H1 (cell line): ENCODE measurements at regions not wholly inside any gene's neighbourhood (a gene's known extent, or its start where the extent isn't known, plus 50 kb on each side); places are given as distances from the start of the nearest gene placed in this dataset.

Source experiments
- CTCF ChIA-PET: fragments of 300-600 bp; sonication (Branson Sonifier 250); formaldehyde crosslinking; loops from one replicate; lab custom pipeline; 2021; ENCODE audit not compliant: partially characterized antibody; lab: Charles Lee
- POLR2A ChIA-PET: fragments of 300-600 bp; sonication (Branson Sonifier 250); formaldehyde crosslinking; loops from one replicate; lab custom pipeline; 2021; ENCODE audit warnings: inconsistent platforms; ENCODE audit not compliant: partially characterized antibody; lab: Charles Lee
- DNase-seq, 2 experiments: peaks; one replicate each; pipeline versions ENCODE4 v3.0.0 to v3.0.0-alpha.2; 2010 to 2022; ENCODE audit warnings: low spot score in 2 of 2, low read depth in 1 of 2, mixed read lengths in 1 of 2
- FAIRE-seq: peaks from 2 replicates; lab custom pipeline; 2011; peaks lifted over from hg19 to GRCh38; lab: Jason Lieb, UNC
- H2AFZ ChIP-seq: 2 replicates; pipeline ENCODE4 v1.8.1; 2012; ENCODE audit warnings: low read length, inconsistent platforms
- H2AK5ac ChIP-seq: 2 replicates; pipeline ENCODE4 v1.6.1; 2013; ENCODE audit warnings: low read depth, low read length
- H2BK120ac ChIP-seq: replicated peaks from 2 replicates; pipeline ENCODE3; 2013; ENCODE audit warnings: low read depth, low read length, inconsistent platforms
- H2BK12ac ChIP-seq: 2 replicates; pipeline ENCODE4 v1.6.1; 2013; ENCODE audit warnings: low read depth, low read length
- H2BK15ac ChIP-seq: 2 replicates; pipeline ENCODE4 v1.6.1; 2013; ENCODE audit warnings: low read length
- H2BK20ac ChIP-seq: 2 replicates; pipeline ENCODE4 v1.6.1; 2013; ENCODE audit warnings: low read length
- H2BK5ac ChIP-seq: 2 replicates; pipeline ENCODE4 v1.6.1; 2013; ENCODE audit warnings: low read depth, low read length
- H3K14ac ChIP-seq: 2 replicates; pipeline ENCODE4 v1.6.1; 2013; ENCODE audit warnings: inconsistent platforms; ENCODE audit not compliant: insufficient read length
- H3K18ac ChIP-seq: 2 replicates; pipeline ENCODE4 v1.6.1; 2013; ENCODE audit warnings: low read length; ENCODE audit errors: extremely low read depth
- H3K23ac ChIP-seq: 2 replicates; pipeline ENCODE4 v1.6.1; 2013; ENCODE audit warnings: inconsistent platforms; ENCODE audit not compliant: insufficient read length
- H3K23me2 ChIP-seq: 2 replicates; pipeline ENCODE4 v1.6.1; 2013; ENCODE audit warnings: low read depth, low read length
- H3K27ac ChIP-seq: 2 replicates; pipeline ENCODE4 v1.6.1; 2011; ENCODE audit warnings: low read depth, low read length, inconsistent platforms
- H3K27me3 ChIP-seq, 4 experiments: replicated peaks in 1 of 4; 1 replicate in 1 of 4; 2 replicates in 3 of 4; pipeline versions ENCODE4 v1.6.1 to v1.8.1; 2011 to 2013; ENCODE audit warnings: low read length in 3 of 4, mild to moderate bottlenecking in 3 of 4, inconsistent platforms in 2 of 4, mixed read lengths in 2 of 4, moderate library complexity in 1 of 4; ENCODE audit not compliant: control insufficient read depth in 3 of 4, insufficient read depth in 3 of 4; ENCODE audit errors: extremely low read depth in 1 of 4
- H3K36me3 ChIP-seq, 4 experiments: 2 replicates each; pipeline versions ENCODE4 v1.6.1 to v1.8.1; 2011 to 2013; ENCODE audit warnings: mild to moderate bottlenecking in 4 of 4, low read length in 3 of 4, moderate library complexity in 2 of 4, control low read depth in 1 of 4, inconsistent platforms in 1 of 4; ENCODE audit not compliant: insufficient read depth in 4 of 4, control insufficient read depth in 2 of 4
- H3K4ac ChIP-seq: replicated peaks from 2 replicates; pipeline ENCODE3; 2013; ENCODE audit warnings: low read length, low read depth, mixed read lengths, inconsistent platforms; ENCODE audit not compliant: insufficient read length
- H3K4me1 ChIP-seq, 4 experiments: replicated peaks in 1 of 4; 1 replicate in 1 of 4; 2 replicates in 3 of 4; pipeline versions ENCODE4 v1.6.1 to v1.8.1; 2011 to 2013; ENCODE audit warnings: low read length in 3 of 4, inconsistent platforms in 2 of 4, mixed read lengths in 1 of 4; ENCODE audit not compliant: insufficient read depth in 4 of 4, control insufficient read depth in 3 of 4
- H3K4me2 ChIP-seq, 2 experiments: 2 replicates each; pipeline versions ENCODE4 v1.6.1 to v1.8.1; 2011 to 2013; ENCODE audit warnings: low read depth in 2 of 2, low read length in 2 of 2, control low read depth in 1 of 2, inconsistent platforms in 1 of 2, mild to moderate bottlenecking in 1 of 2; ENCODE audit not compliant: insufficient read depth in 1 of 2
- H3K4me3 ChIP-seq, 4 experiments: fragments of 200-600, 300-600 bp in 1 of 4; sonication (generic), shearing (Covaris generic), sonication (Bioruptor Twin) in 1 of 4; 2 replicates each; pipeline versions ENCODE4 v1.5.1 to v1.8.1; 2011 to 2016; ENCODE audit warnings: low read length in 4 of 4, low read depth in 3 of 4, control low read depth in 2 of 4, inconsistent platforms in 2 of 4, mild to moderate bottlenecking in 2 of 4, mixed read lengths in 1 of 4, moderate library complexity in 1 of 4; ENCODE audit not compliant: insufficient read depth in 2 of 4; ENCODE audit errors: extremely low read depth in 1 of 4
- H3K56ac ChIP-seq: replicated peaks from 2 replicates; pipeline ENCODE3; 2013; ENCODE audit warnings: low read depth, mild to moderate bottlenecking, mixed read lengths, low read length, inconsistent platforms; ENCODE audit not compliant: insufficient read length
- H3K79me1 ChIP-seq: 2 replicates; pipeline ENCODE4 v1.6.1; 2013; ENCODE audit warnings: low read depth, low read length, control low read depth
- H3K79me2 ChIP-seq, 2 experiments: 2 replicates each; pipeline versions ENCODE4 v1.6.1 to v1.8.1; 2012 to 2013; ENCODE audit warnings: low read length in 2 of 2, mild to moderate bottlenecking in 2 of 2, inconsistent platforms in 1 of 2; ENCODE audit not compliant: insufficient read depth in 2 of 2, control insufficient read depth in 1 of 2
- H3K9ac ChIP-seq, 4 experiments: replicated peaks in 1 of 4; 1 replicate in 1 of 4; 2 replicates in 3 of 4; pipeline versions ENCODE4 v1.6.1 to v1.8.1; 2011 to 2013; ENCODE audit warnings: low read depth in 3 of 4, low read length in 3 of 4, control low read depth in 2 of 4, mild to moderate bottlenecking in 2 of 4, moderate library complexity in 2 of 4, inconsistent platforms in 1 of 4; ENCODE audit errors: extremely low read depth in 1 of 4
- H3K9me3 ChIP-seq, 2 experiments: 2 replicates each; pipeline versions ENCODE4 v1.6.1 to v1.8.1; 2012 to 2013; ENCODE audit warnings: mild to moderate bottlenecking in 2 of 2, moderate library complexity in 2 of 2, control low read depth in 1 of 2, inconsistent platforms in 1 of 2, low read depth in 1 of 2, low read length in 1 of 2, mixed read lengths in 1 of 2; ENCODE audit not compliant: insufficient read depth in 2 of 2
- H4K20me1 ChIP-seq, 2 experiments: replicated peaks in 1 of 2; 2 replicates each; pipeline versions ENCODE3 to v1.8.1; 2011 to 2013; ENCODE audit warnings: inconsistent platforms in 2 of 2, low read length in 2 of 2, mild to moderate bottlenecking in 1 of 2; ENCODE audit not compliant: insufficient read depth in 2 of 2, control insufficient read depth in 1 of 2
- H4K5ac ChIP-seq: 2 replicates; pipeline ENCODE4 v1.6.1; 2013; ENCODE audit warnings: low read length, low read depth, mixed read lengths, inconsistent platforms; ENCODE audit not compliant: insufficient read length
- H4K8ac ChIP-seq: 2 replicates; pipeline ENCODE4 v1.8.0; 2013; ENCODE audit warnings: mild to moderate bottlenecking, moderate library complexity, low read length, inconsistent platforms; ENCODE audit not compliant: insufficient read depth; ENCODE audit errors: extremely low read depth
- H4K91ac ChIP-seq: replicated peaks from 2 replicates; pipeline ENCODE3; 2013; ENCODE audit warnings: low read length, mixed read lengths, inconsistent platforms; ENCODE audit not compliant: insufficient read length
- CBX8 ChIP-seq: fragments of 300-800, 300-1000 bp; sonication (generic); IDR thresholded peaks from 2 replicates; pipeline ENCODE4 v1.7.1; 2016; ENCODE audit warnings: low read depth, low read length, borderline replicate concordance
- CHD1 ChIP-seq: IDR thresholded peaks from 2 replicates; pipeline ENCODE4 v1.6.1; 2012; ENCODE audit warnings: low read depth, low read length, improper control_type of control experiment
- CHD2 ChIP-seq: IDR thresholded peaks from 2 replicates; pipeline ENCODE4 v1.6.1; 2012; ENCODE audit warnings: low read length, improper control_type of control experiment
- JUND ChIP-seq: IDR thresholded peaks from 2 replicates; pipeline ENCODE4 v1.6.1; 2011; ENCODE audit warnings: mild to moderate bottlenecking, improper control_type of control experiment, low read length
- POLR2AphosphoS5 ChIP-seq: IDR thresholded peaks from 2 replicates; pipeline ENCODE4 v1.6.1; 2011; ENCODE audit warnings: low read depth, low read length
- SP4 ChIP-seq: IDR thresholded peaks from 2 replicates; pipeline ENCODE4 v1.6.1; 2012; ENCODE audit warnings: low read length, inconsistent platforms
- TCF12 ChIP-seq: IDR thresholded peaks from 2 replicates; pipeline ENCODE4 v1.6.1; 2011; ENCODE audit warnings: low read depth, mild to moderate bottlenecking, low read length
- WGBS, 2 experiments: shearing (Covaris generic) in 1 of 2; methylation state at CpG; one replicate each; pipeline versions ENCODE4 v1.1.6 to v1.1.7; 2013 to 2015; ENCODE audit warnings: low lambda C conversion rate in 2 of 2, mixed read lengths in 2 of 2, inconsistent platforms in 1 of 2, low coverage in 1 of 2, missing lambda C conversion rate in 1 of 2; ENCODE audit not compliant: insufficient replicate concordance in 2 of 2, insufficient coverage in 1 of 2, insufficient read length in 1 of 2; ENCODE audit errors: extremely low coverage in 1 of 2, missing lambda C conversion rate in 1 of 2; 5-methylcytosine and 5-hydroxymethylcytosine counted together
- TF ChIP-seq, protein P1 (sequence below): IDR thresholded peaks from 2 replicates; pipeline ENCODE4 v1.6.1; 2012; ENCODE audit warnings: inconsistent platforms

GRCh38 chr6:130610303-130610702 lies 216.9 kb upstream of the SMLR1 start:
- DNase-seq, result no peak
- Histone ChIP-seq H3K4me1 (peaks cover 0 to 9% (median 2%) of the 10 kb centered on the region in 4 experiments; a peak in 2 of 7 replicates), H3K27ac (no peak overlapping the region), H3K9me3 (no peaks in the 10 kb centered on the region), H3K27me3 (peaks cover 0 to 2% (median 0%) of the 10 kb centered on the region in 4 experiments; a peak in 1 of 7 replicates), H3K79me2 (no peaks in the 10 kb centered on the region), H3K36me3 (no peaks in the 10 kb centered on the region; a peak in 1 of 8 replicates), H3K4me2 (no peak overlapping the region), H4K91ac (no peak overlapping the region), H2AFZ (no peak overlapping the region), H3K18ac (no peak overlapping the region), H3K14ac (no peak overlapping the region), H2BK120ac (no peak overlapping the region), H3K23ac (no peak overlapping the region), H3K4ac (no peak overlapping the region), H3K4me3 (no peak overlapping the region), H2BK20ac (no peak overlapping the region), H3K9ac (no peak overlapping the region), H4K20me1 (no peaks in the 10 kb centered on the region), H4K5ac (no peak overlapping the region), H2BK12ac (no peak overlapping the region), H4K8ac (no peak overlapping the region), H3K23me2 (no peaks in the 10 kb centered on the region), H2AK5ac (no peak overlapping the region), H2BK15ac (no peak overlapping the region), H3K56ac (no peak overlapping the region), H2BK5ac (no peak overlapping the region), H3K79me1 (no peaks in the 10 kb centered on the region)
- FAIRE-seq, result no peak
- WGBS, 2 experiments, result 94% methylated on average over 2 of the region's 2 CpGs; no CpG with 5 or more reads in 1 of the 2 experiments
- ChIA-PET POLR2A (no interaction called here), CTCF (no interaction called here)
- no peak for TF ChIP-seq JUND
- no peak for TF ChIP-seq TCF12
- TF ChIP-seq, protein P1, sequence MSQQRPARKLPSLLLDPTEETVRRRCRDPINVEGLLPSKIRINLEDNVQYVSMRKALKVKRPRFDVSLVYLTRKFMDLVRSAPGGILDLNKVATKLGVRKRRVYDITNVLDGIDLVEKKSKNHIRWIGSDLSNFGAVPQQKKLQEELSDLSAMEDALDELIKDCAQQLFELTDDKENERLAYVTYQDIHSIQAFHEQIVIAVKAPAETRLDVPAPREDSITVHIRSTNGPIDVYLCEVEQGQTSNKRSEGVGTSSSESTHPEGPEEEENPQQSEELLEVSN, result no peak
- no peak for TF ChIP-seq CHD2
- no peak for TF ChIP-seq SP4
- no peak for TF ChIP-seq CHD1
- TF ChIP-seq CBX8, result no peak
- TF ChIP-seq POLR2AphosphoS5, result no peak
